BE2C (cell line): ENCODE measurements at regions not wholly inside any gene's neighbourhood (a gene's known extent, or its start where the extent isn't known, plus 50 kb on each side); places are given as distances from the start of the nearest gene placed in this dataset.

Experiments used
- DNase-seq: peaks from one replicate; pipeline ENCODE4 v3.0.0-alpha.2; 2020
- H3K27me3 ChIP-seq: fragments of 250-450 bp; sonication (Bioruptor Pico); 2 replicates; pipeline ENCODE4 v1.5.1; 2020; ENCODE audit warnings: mild to moderate bottlenecking
- H3K36me3 ChIP-seq: fragments of 250-450 bp; sonication (Bioruptor Pico); 2 replicates; pipeline ENCODE4 v1.5.1; 2020; ENCODE audit warnings: mild to moderate bottlenecking
- H3K4me1 ChIP-seq: fragments of 250-450 bp; sonication (Bioruptor Pico); 2 replicates; pipeline ENCODE4 v1.5.1; 2020
- H3K4me3 ChIP-seq: 2 replicates; pipeline ENCODE4 v1.5.1; 2011; ENCODE audit warnings: low read depth, low read length
- H3K9me3 ChIP-seq: fragments of 250-450 bp; sonication (Bioruptor Pico); 2 replicates; pipeline ENCODE4 v1.5.1; 2020
- CTCF ChIP-seq: IDR thresholded peaks from 2 replicates; pipeline ENCODE4 v1.5.1; 2012; ENCODE audit warnings: mild to moderate bottlenecking, low read depth, low read length

- H3K9me3 ChIP-seq: no peaks in the 10 kb centered on the region
- no peak overlapping the region for H3K4me3 ChIP-seq
- H3K36me3 ChIP-seq: no peaks in the 10 kb centered on the region
- no peak for TF ChIP-seq CTCF
- H3K27me3 ChIP-seq: no peaks in the 10 kb centered on the region
- DNase-seq: no peak
- H3K4me1 ChIP-seq: no peaks in the 10 kb centered on the region
Observed at GRCh38 chr1:177495878-177496277, 325.1 kb downstream of the BRINP2 start.

GRCh38 chr1:177490786-177491185 lies 320.0 kb downstream of the BRINP2 start:
- no peaks in the 10 kb centered on the region for H3K4me1 ChIP-seq
- no peak for TF ChIP-seq CTCF

GRCh38 chr1:177490036-177490639 lies 319.4 kb downstream of the BRINP2 start:
- no peak for TF ChIP-seq CTCF
- Histone ChIP-seq H3K4me3 (no peak overlapping the region), H3K4me1 (no peaks in the 10 kb centered on the region), H3K27me3 (no peaks in the 10 kb centered on the region), H3K9me3 (no peaks in the 10 kb centered on the region), H3K36me3 (no peaks in the 10 kb centered on the region)
- no peak for DNase-seq

More at GRCh38 chr1:177490786-177491185, 320.0 kb downstream of the BRINP2 start:
- Histone ChIP-seq H3K9me3 (no peaks in the 10 kb centered on the region), H3K27me3 (no peaks in the 10 kb centered on the region), H3K36me3 (no peaks in the 10 kb centered on the region), H3K4me3 (no peak overlapping the region)
- DNase-seq: no peak

GRCh38 chr1:177488722-177489121 lies 318.0 kb downstream of the BRINP2 start:
- TF ChIP-seq CTCF: no peak
- Histone ChIP-seq H3K27me3 (no peaks in the 10 kb centered on the region), H3K9me3 (no peaks in the 10 kb centered on the region), H3K4me1 (no peaks in the 10 kb centered on the region), H3K4me3 (no peak overlapping the region), H3K36me3 (no peaks in the 10 kb centered on the region)
- no peak for DNase-seq

- H3K9me3 ChIP-seq: no peaks in the 10 kb centered on the region
- H3K4me3 ChIP-seq: no peak overlapping the region
- H3K27me3 ChIP-seq: no peaks in the 10 kb centered on the region
- H3K36me3 ChIP-seq: no peaks in the 10 kb centered on the region
- no peaks in the 10 kb centered on the region for H3K4me1 ChIP-seq
- DNase-seq: no peak
- TF ChIP-seq CTCF: no peak
Observed at GRCh38 chr1:177487481-177487880, 316.7 kb downstream of the BRINP2 start.

GRCh38 chr1:177480741-177481305 lies 310.1 kb downstream of the BRINP2 start:
- no peaks in the 10 kb centered on the region for H3K27me3 ChIP-seq
- DNase-seq: no peak
- H3K9me3 ChIP-seq: no peaks in the 10 kb centered on the region
- no peak for TF ChIP-seq CTCF
- no peaks in the 10 kb centered on the region for H3K36me3 ChIP-seq
- H3K4me1 ChIP-seq: no peaks in the 10 kb centered on the region
- H3K4me3 ChIP-seq: no peak overlapping the region
